GM18502 (cell line): ENCODE measurements at regions not wholly inside any gene's neighbourhood (a gene's known extent, or its start where the extent isn't known, plus 50 kb on each side); places are given as distances from the start of the nearest gene placed in this dataset.

ENCODE experiments used
- ATAC-seq: cut with Tn5 transposase; IDR thresholded peaks from one replicate; pipeline ENCODE4 v1.9.1; 2021; ENCODE audit warnings: mild to moderate bottlenecking; ENCODE audit not compliant: unreplicated experiment, poor library complexity

- no peak for ATAC-seq
These were observed 429.0 kb downstream of the LMO4 start for GRCh38 chr1:87757676-87758075.

- ATAC-seq = no peak
These were observed 430.9 kb downstream of the LMO4 start for GRCh38 chr1:87759421-87760087.

GRCh38 chr1:87760155-87760554 is 431.5 kb downstream of the LMO4 start:
- ATAC-seq = no peak

- no peak for ATAC-seq
These were observed 432.0 kb downstream of the LMO4 start for GRCh38 chr1:87760654-87761053.

GRCh38 chr1:87763483-87763882 is 434.8 kb downstream of the LMO4 start:
- no peak for ATAC-seq

GRCh38 chr1:87765057-87765680 is 436.5 kb downstream of the LMO4 start:
- no peak for ATAC-seq

GRCh38 chr1:87765681-87766070 is 437.0 kb downstream of the LMO4 start:
- no peak for ATAC-seq

GRCh38 chr1:87766737-87767136 is 438.1 kb downstream of the LMO4 start:
- ATAC-seq = no peak

GRCh38 chr1:87778896-87779295 is 450.2 kb downstream of the LMO4 start:
- ATAC-seq = no peak

GRCh38 chr1:87781554-87781953 is 452.9 kb downstream of the LMO4 start:
- ATAC-seq = no peak

- no peak for ATAC-seq
These were observed 454.6 kb downstream of the LMO4 start for GRCh38 chr1:87783315-87783714.

- no peak for ATAC-seq
These were observed 456.7 kb downstream of the LMO4 start for GRCh38 chr1:87785386-87785785.

GRCh38 chr1:87786229-87786628 is 457.5 kb downstream of the LMO4 start:
- no peak for ATAC-seq

GRCh38 chr1:87786861-87787545 is 458.3 kb downstream of the LMO4 start:
- ATAC-seq = no peak

- no peak for ATAC-seq
These were observed 458.9 kb downstream of the LMO4 start for GRCh38 chr1:87787551-87787950.

GRCh38 chr1:87790756-87791155 is 462.1 kb downstream of the LMO4 start:
- ATAC-seq = no peak

GRCh38 chr1:87791931-87792740 is 463.5 kb downstream of the LMO4 start:
- ATAC-seq = no peak

GRCh38 chr1:87794788-87795614 is 466.3 kb downstream of the LMO4 start:
- no peak for ATAC-seq

GRCh38 chr1:87795615-87796337 is 467.1 kb downstream of the LMO4 start:
- no peak for ATAC-seq
